Activated naive CD8-positive, alpha-beta T cell treated with anti-CD3 and anti-CD28 coated beads, Interleukin-2, amount 10 ng/mL, durations not matched to agents 7 days and 5 days (primary cell): ENCODE measurements at regions not wholly inside any gene's neighbourhood (a gene's known extent, or its start where the extent isn't known, plus 50 kb on each side); places are given as distances from the start of the nearest gene placed in this dataset.

Experiments
- ATAC-seq: fragments of 150-1000 bp; cut with Tn5 transposase; one replicate; pipeline ENCODE4 v1.10.0; 2021; ENCODE audit warnings: low read depth, moderate library complexity
- POLR2A ChIA-PET: fragments of 350-600 bp; sonication (Branson Sonifier 250); formaldehyde crosslinking; loops from one replicate; lab custom pipeline; 2021; ENCODE audit warnings: antibody characterized with exemption; lab: Charles Lee
- DNase-seq: peaks from one replicate; pipeline ENCODE4 v3.0.0; 2021
- H3K27ac Mint-ChIP-seq: one replicate; pipeline ENCODE4 v1.8.0; 2022; ENCODE audit warnings: mild to moderate bottlenecking, mixed read lengths
- H3K27me3 Mint-ChIP-seq: one replicate; pipeline ENCODE4 v1.8.0; 2022; ENCODE audit warnings: mild to moderate bottlenecking, moderate library complexity, mixed read lengths
- H3K36me3 Mint-ChIP-seq: one replicate; pipeline ENCODE4 v1.8.0; 2021; ENCODE audit warnings: mild to moderate bottlenecking, mixed read lengths
- H3K4me1 Mint-ChIP-seq: one replicate; pipeline ENCODE4 v1.8.0; 2021; ENCODE audit warnings: mixed read lengths
- H3K4me3 Mint-ChIP-seq: one replicate; pipeline ENCODE4 v1.8.0; 2022; ENCODE audit warnings: mild to moderate bottlenecking, moderate library complexity, mixed read lengths
- H3K9me3 Mint-ChIP-seq: one replicate; pipeline ENCODE4 v1.8.0; 2021; ENCODE audit warnings: mixed read lengths

- Mint-ChIP-seq H3K36me3 (no peaks in the 10 kb centered on the region), H3K4me3 (no peak overlapping the region), H3K4me1 (no peaks in the 10 kb centered on the region), H3K27ac (no peak overlapping the region), H3K9me3 (no peaks in the 10 kb centered on the region), H3K27me3 (no peaks in the 10 kb centered on the region)
- POLR2A ChIA-PET = no interaction called here
- DNase-seq = no peak
- ATAC-seq = no peak
Measured at GRCh38 chr18:42425025-42425424, 470.0 kb downstream of the PIK3C3 start.

- Mint-ChIP-seq H3K9me3 (no peaks in the 10 kb centered on the region), H3K27me3 (no peaks in the 10 kb centered on the region), H3K36me3 (no peaks in the 10 kb centered on the region), H3K4me3 (no peak overlapping the region), H3K4me1 (no peaks in the 10 kb centered on the region), H3K27ac (no peak overlapping the region)
- POLR2A ChIA-PET = no interaction called here
- no peak for DNase-seq
- no peak for ATAC-seq
Measured at GRCh38 chr18:42426496-42427015, 471.5 kb downstream of the PIK3C3 start.

GRCh38 chr18:42429196-42429595 is 474.2 kb downstream of the PIK3C3 start:
- POLR2A ChIA-PET = no interaction called here
- H3K4me3 Mint-ChIP-seq = no peak overlapping the region
- no peak overlapping the region for H3K27ac Mint-ChIP-seq
- ATAC-seq (no peak), DNase-seq (no peak)
- H3K9me3 Mint-ChIP-seq = no peaks in the 10 kb centered on the region
- no peaks in the 10 kb centered on the region for H3K4me1 Mint-ChIP-seq
- no peaks in the 10 kb centered on the region for H3K36me3 Mint-ChIP-seq
- H3K27me3 Mint-ChIP-seq = no peaks in the 10 kb centered on the region

- H3K27me3 Mint-ChIP-seq = no peaks in the 10 kb centered on the region
- ATAC-seq (no peak), DNase-seq (no peak)
- H3K4me1 Mint-ChIP-seq = no peaks in the 10 kb centered on the region
- POLR2A ChIA-PET = no interaction called here
- no peak overlapping the region for H3K27ac Mint-ChIP-seq
- no peak overlapping the region for H3K4me3 Mint-ChIP-seq
- peaks cover 1% of the 10 kb centered on the region for H3K9me3 Mint-ChIP-seq
- no peaks in the 10 kb centered on the region for H3K36me3 Mint-ChIP-seq
Measured at GRCh38 chr18:42436222-42436765, 481.3 kb downstream of the PIK3C3 start.

GRCh38 chr18:42437001-42437400 is 482.0 kb downstream of the PIK3C3 start:
- Mint-ChIP-seq H3K27me3 (no peaks in the 10 kb centered on the region), H3K9me3 (peaks cover 1% of the 10 kb centered on the region), H3K4me1 (no peaks in the 10 kb centered on the region), H3K27ac (no peak overlapping the region), H3K36me3 (no peaks in the 10 kb centered on the region), H3K4me3 (no peak overlapping the region)
- POLR2A ChIA-PET = no interaction called here
- DNase-seq (no peak), ATAC-seq (no peak)

- POLR2A ChIA-PET = no interaction called here
- Mint-ChIP-seq H3K9me3 (peaks cover 1% of the 10 kb centered on the region), H3K4me1 (no peaks in the 10 kb centered on the region), H3K36me3 (no peaks in the 10 kb centered on the region), H3K27ac (no peak overlapping the region), H3K27me3 (no peaks in the 10 kb centered on the region), H3K4me3 (no peak overlapping the region)
- ATAC-seq (no peak), DNase-seq (no peak)
Measured at GRCh38 chr18:42437646-42438045, 482.6 kb downstream of the PIK3C3 start.

- no peaks in the 10 kb centered on the region for H3K27me3 Mint-ChIP-seq
- DNase-seq = no peak
- no peak overlapping the region for H3K4me3 Mint-ChIP-seq
- no peaks in the 10 kb centered on the region for H3K4me1 Mint-ChIP-seq
- no peak overlapping the region for H3K27ac Mint-ChIP-seq
- H3K9me3 Mint-ChIP-seq = peaks cover 9% of the 10 kb centered on the region
- POLR2A ChIA-PET = no interaction called here
- ATAC-seq = no peak
- no peaks in the 10 kb centered on the region for H3K36me3 Mint-ChIP-seq
Measured at GRCh38 chr18:42442656-42443055, 487.6 kb downstream of the PIK3C3 start.

- no peaks in the 10 kb centered on the region for H3K27me3 Mint-ChIP-seq
Measured at GRCh38 chr18:42444349-42444748, 489.3 kb downstream of the PIK3C3 start.

GRCh38 chr18:42445359-42445758 is 490.3 kb downstream of the PIK3C3 start:
- H3K27ac Mint-ChIP-seq = no peak overlapping the region
- H3K27me3 Mint-ChIP-seq = no peaks in the 10 kb centered on the region
- POLR2A ChIA-PET = no interaction called here
- no peak overlapping the region for H3K4me3 Mint-ChIP-seq
- ATAC-seq (no peak), DNase-seq (no peak)
- peaks cover 14% of the 10 kb centered on the region for H3K9me3 Mint-ChIP-seq
- no peaks in the 10 kb centered on the region for H3K4me1 Mint-ChIP-seq
- H3K36me3 Mint-ChIP-seq = no peaks in the 10 kb centered on the region

More at GRCh38 chr18:42444349-42444748, 489.3 kb downstream of the PIK3C3 start:
- ATAC-seq (no peak), DNase-seq (no peak)
- H3K4me1 Mint-ChIP-seq = no peaks in the 10 kb centered on the region
- H3K27ac Mint-ChIP-seq = no peak overlapping the region
- POLR2A ChIA-PET = no interaction called here
- H3K36me3 Mint-ChIP-seq = no peaks in the 10 kb centered on the region
- H3K4me3 Mint-ChIP-seq = no peak overlapping the region
- peaks cover 14% of the 10 kb centered on the region for H3K9me3 Mint-ChIP-seq

- DNase-seq (no peak), ATAC-seq (no peak)
Measured at GRCh38 chr18:42446195-42446594, 491.2 kb downstream of the PIK3C3 start.

GRCh38 chr18:42447688-42448087 is 492.7 kb downstream of the PIK3C3 start:
- Mint-ChIP-seq H3K27ac (no peak overlapping the region), H3K27me3 (no peaks in the 10 kb centered on the region), H3K4me1 (no peaks in the 10 kb centered on the region), H3K36me3 (no peaks in the 10 kb centered on the region), H3K9me3 (peaks cover 14% of the 10 kb centered on the region), H3K4me3 (no peak overlapping the region)
- no peak for DNase-seq
- no peak for ATAC-seq
- POLR2A ChIA-PET = no interaction called here

More at GRCh38 chr18:42446195-42446594, 491.2 kb downstream of the PIK3C3 start:
- POLR2A ChIA-PET = no interaction called here
- Mint-ChIP-seq H3K36me3 (no peaks in the 10 kb centered on the region), H3K4me1 (no peaks in the 10 kb centered on the region), H3K27ac (no peak overlapping the region), H3K9me3 (peaks cover 14% of the 10 kb centered on the region), H3K4me3 (no peak overlapping the region), H3K27me3 (no peaks in the 10 kb centered on the region)

GRCh38 chr18:42458226-42458625 is 503.2 kb downstream of the PIK3C3 start:
- H3K4me1 Mint-ChIP-seq = no peaks in the 10 kb centered on the region
- no peaks in the 10 kb centered on the region for H3K36me3 Mint-ChIP-seq
- no peak overlapping the region for H3K27ac Mint-ChIP-seq
- POLR2A ChIA-PET = no interaction called here
- H3K4me3 Mint-ChIP-seq = no peak overlapping the region
- no peaks in the 10 kb centered on the region for H3K27me3 Mint-ChIP-seq
- H3K9me3 Mint-ChIP-seq = no peaks in the 10 kb centered on the region
- DNase-seq = no peak
- ATAC-seq = no peak

- H3K4me1 Mint-ChIP-seq = no peaks in the 10 kb centered on the region
- ATAC-seq (no peak), DNase-seq (no peak)
- H3K36me3 Mint-ChIP-seq = no peaks in the 10 kb centered on the region
- H3K9me3 Mint-ChIP-seq = no peaks in the 10 kb centered on the region
- POLR2A ChIA-PET = no interaction called here
- no peaks in the 10 kb centered on the region for H3K27me3 Mint-ChIP-seq
- no peak overlapping the region for H3K27ac Mint-ChIP-seq
- no peak overlapping the region for H3K4me3 Mint-ChIP-seq
Measured at GRCh38 chr18:42459873-42460272, 504.8 kb downstream of the PIK3C3 start.

GRCh38 chr18:42471885-42472284 is 516.9 kb downstream of the PIK3C3 start:
- Mint-ChIP-seq H3K9me3 (no peaks in the 10 kb centered on the region), H3K4me1 (no peaks in the 10 kb centered on the region), H3K27ac (no peak overlapping the region), H3K36me3 (no peaks in the 10 kb centered on the region), H3K4me3 (no peak overlapping the region), H3K27me3 (no peaks in the 10 kb centered on the region)
- no peak for ATAC-seq
- POLR2A ChIA-PET = no interaction called here
- no peak for DNase-seq
